ENCODE measurements at regions not wholly inside any gene's neighbourhood (a gene's known extent, or its start where the extent isn't known, plus 50 kb on each side); places are given as distances from the start of the nearest gene placed in this dataset.

DNA sequence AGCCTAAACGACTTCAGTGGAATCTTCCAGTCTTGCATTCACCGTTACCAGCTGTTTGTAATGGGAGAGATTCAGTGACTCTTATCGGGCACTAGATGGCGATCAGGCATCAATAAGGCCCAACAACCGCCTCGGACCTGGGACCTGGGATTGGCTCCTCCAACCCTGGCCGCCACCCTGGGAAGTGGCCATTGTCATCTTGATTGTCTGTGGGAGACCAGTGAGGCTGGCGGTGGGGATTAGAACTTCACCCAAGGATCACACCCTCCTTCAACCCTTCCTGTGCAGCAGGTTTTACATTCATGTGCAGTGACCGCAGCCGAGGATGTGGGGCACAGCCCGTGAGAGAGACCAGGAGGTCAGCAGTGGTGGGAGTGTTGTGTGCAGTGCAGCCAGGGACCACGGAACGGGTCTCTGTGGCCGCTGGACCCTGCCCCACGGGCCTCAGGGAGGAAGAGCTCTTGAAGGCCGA lies 85.3 kb downstream of the SPP2 start (continued):
- TF ChIP-seq, protein P1, sequence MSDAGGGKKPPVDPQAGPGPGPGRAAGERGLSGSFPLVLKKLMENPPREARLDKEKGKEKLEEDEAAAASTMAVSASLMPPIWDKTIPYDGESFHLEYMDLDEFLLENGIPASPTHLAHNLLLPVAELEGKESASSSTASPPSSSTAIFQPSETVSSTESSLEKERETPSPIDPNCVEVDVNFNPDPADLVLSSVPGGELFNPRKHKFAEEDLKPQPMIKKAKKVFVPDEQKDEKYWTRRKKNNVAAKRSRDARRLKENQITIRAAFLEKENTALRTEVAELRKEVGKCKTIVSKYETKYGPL (CRISPR knock-in tag; IDR thresholded peaks at IDR 0.05), result no peak
- no peak for TF ChIP-seq ZNF746 (CRISPR knock-in tag; IDR thresholded peaks at IDR 0.05)
- TF ChIP-seq, protein P2, sequence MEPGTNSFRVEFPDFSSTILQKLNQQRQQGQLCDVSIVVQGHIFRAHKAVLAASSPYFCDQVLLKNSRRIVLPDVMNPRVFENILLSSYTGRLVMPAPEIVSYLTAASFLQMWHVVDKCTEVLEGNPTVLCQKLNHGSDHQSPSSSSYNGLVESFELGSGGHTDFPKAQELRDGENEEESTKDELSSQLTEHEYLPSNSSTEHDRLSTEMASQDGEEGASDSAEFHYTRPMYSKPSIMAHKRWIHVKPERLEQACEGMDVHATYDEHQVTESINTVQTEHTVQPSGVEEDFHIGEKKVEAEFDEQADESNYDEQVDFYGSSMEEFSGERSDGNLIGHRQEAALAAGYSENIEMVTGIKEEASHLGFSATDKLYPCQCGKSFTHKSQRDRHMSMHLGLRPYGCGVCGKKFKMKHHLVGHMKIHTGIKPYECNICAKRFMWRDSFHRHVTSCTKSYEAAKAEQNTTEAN (CRISPR knock-in tag; conservative IDR thresholded peaks at IDR 0.05), result 0 out of 2 replicates have a peak, but pooled peaks have one; percentile 18
- no peak for TF ChIP-seq NFKBIZ (CRISPR knock-in tag; IDR thresholded peaks at IDR 0.05)
- no peak for TF ChIP-seq ZNF251 (CRISPR knock-in tag; IDR thresholded peaks at IDR 0.05)
- no peak for TF ChIP-seq ZNF101 (CRISPR knock-in tag; IDR thresholded peaks at IDR 0.05; ENCODE audit: borderline replicate concordance, low read depth)
- TF ChIP-seq RCOR2 (CRISPR knock-in tag; IDR thresholded peaks at IDR 0.05), result no peak
- no peak for TF ChIP-seq SP4 (CRISPR knock-in tag; IDR thresholded peaks at IDR 0.05)
- no peak for TF ChIP-seq FOXO4 (CRISPR knock-in tag; conservative IDR thresholded peaks at IDR 0.05)
- no peak for TF ChIP-seq ZNF331 (CRISPR knock-in tag; IDR thresholded peaks at IDR 0.05)
- TF ChIP-seq SAFB2 (CRISPR knock-in tag; IDR thresholded peaks at IDR 0.05; ENCODE audit: borderline replicate concordance, low read depth), result no peak
- TF ChIP-seq SALL1 (CRISPR knock-in tag; IDR thresholded peaks at IDR 0.05), result 0 out of 2 replicates have a peak, but pooled peaks have one; percentile 10
- no peak for TF ChIP-seq ZNF841 (CRISPR knock-in tag; IDR thresholded peaks at IDR 0.05; ENCODE audit: borderline replicate concordance)
- no peak for TF ChIP-seq SOX6 (IDR thresholded peaks at IDR 0.05)
- no peak for TF ChIP-seq SOX6 (CRISPR knock-in tag; IDR thresholded peaks at IDR 0.05)
- TF ChIP-seq ZNF329 (CRISPR knock-in tag; IDR thresholded peaks at IDR 0.05; ENCODE audit: low read depth), result no peak
- TF ChIP-seq AGO1 (IDR thresholded peaks at IDR 0.05; ENCODE audit: low read depth, low read length, poor library complexity, severe bottlenecking), result no peak
- 0 out of 2 replicates have a peak, but pooled peaks have one; percentile 50 for TF ChIP-seq NFATC3 (CRISPR knock-in tag; IDR thresholded peaks at IDR 0.05)
- TF ChIP-seq SMARCC2 (IDR thresholded peaks at IDR 0.05), result no peak
- TF ChIP-seq, protein P3, sequence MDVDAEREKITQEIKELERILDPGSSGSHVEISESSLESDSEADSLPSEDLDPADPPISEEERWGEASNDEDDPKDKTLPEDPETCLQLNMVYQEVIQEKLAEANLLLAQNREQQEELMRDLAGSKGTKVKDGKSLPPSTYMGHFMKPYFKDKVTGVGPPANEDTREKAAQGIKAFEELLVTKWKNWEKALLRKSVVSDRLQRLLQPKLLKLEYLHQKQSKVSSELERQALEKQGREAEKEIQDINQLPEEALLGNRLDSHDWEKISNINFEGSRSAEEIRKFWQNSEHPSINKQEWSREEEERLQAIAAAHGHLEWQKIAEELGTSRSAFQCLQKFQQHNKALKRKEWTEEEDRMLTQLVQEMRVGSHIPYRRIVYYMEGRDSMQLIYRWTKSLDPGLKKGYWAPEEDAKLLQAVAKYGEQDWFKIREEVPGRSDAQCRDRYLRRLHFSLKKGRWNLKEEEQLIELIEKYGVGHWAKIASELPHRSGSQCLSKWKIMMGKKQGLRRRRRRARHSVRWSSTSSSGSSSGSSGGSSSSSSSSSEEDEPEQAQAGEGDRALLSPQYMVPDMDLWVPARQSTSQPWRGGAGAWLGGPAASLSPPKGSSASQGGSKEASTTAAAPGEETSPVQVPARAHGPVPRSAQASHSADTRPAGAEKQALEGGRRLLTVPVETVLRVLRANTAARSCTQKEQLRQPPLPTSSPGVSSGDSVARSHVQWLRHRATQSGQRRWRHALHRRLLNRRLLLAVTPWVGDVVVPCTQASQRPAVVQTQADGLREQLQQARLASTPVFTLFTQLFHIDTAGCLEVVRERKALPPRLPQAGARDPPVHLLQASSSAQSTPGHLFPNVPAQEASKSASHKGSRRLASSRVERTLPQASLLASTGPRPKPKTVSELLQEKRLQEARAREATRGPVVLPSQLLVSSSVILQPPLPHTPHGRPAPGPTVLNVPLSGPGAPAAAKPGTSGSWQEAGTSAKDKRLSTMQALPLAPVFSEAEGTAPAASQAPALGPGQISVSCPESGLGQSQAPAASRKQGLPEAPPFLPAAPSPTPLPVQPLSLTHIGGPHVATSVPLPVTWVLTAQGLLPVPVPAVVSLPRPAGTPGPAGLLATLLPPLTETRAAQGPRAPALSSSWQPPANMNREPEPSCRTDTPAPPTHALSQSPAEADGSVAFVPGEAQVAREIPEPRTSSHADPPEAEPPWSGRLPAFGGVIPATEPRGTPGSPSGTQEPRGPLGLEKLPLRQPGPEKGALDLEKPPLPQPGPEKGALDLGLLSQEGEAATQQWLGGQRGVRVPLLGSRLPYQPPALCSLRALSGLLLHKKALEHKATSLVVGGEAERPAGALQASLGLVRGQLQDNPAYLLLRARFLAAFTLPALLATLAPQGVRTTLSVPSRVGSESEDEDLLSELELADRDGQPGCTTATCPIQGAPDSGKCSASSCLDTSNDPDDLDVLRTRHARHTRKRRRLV (CRISPR knock-in tag; IDR thresholded peaks at IDR 0.05), result no peak
- no peak for TF ChIP-seq BRF2 (CRISPR knock-in tag; IDR thresholded peaks at IDR 0.05)
- TF ChIP-seq GATAD1 (CRISPR knock-in tag; IDR thresholded peaks at IDR 0.05), result no peak

All from HepG2 (cell line).